Activated T-cell treated with anti-CD3 and anti-CD28 coated beads for 24 hours (primary cell): ENCODE measurements at regions not wholly inside any gene's neighbourhood (a gene's known extent, or its start where the extent isn't known, plus 50 kb on each side); places are given as distances from the start of the nearest gene placed in this dataset.

Experiments used
- DNase-seq: peaks from one replicate; pipeline ENCODE4 v3.0.0-alpha.2; 2020; ENCODE audit warnings: low read depth

- DNase-seq, result no peak
Measured at GRCh38 chr13:50577806-50578205, 265.7 kb downstream of the DLEU7 start.

DNA sequence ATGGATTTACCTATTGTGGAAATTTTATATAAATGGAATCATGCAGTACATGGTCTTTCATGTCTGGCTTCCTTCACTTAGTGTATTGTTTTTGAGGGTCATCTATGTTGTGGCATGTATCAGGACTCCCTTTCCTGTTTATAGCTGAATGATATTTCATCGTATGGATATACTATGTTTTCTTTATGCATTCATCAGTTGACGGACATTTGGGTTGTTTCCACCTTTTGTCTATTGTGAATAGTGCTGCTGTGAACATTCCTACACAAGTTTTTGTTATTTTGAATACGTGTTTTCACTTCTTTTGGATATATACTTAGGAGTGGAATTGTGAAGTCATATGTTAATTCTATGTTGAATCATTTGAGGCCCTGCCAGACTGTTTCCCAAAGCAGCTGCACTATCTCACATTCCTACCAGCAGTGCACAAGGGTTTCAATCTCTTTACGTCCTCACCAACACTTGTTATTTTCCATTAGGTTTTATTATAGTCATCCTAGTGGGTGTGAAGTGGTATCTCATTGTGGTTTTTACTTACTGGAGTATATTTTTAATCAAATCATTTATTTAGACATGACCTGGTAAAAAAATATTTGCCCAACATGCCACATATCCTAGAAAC, 262.7 kb downstream of the DLEU7 start:
- no peak for DNase-seq

GRCh38 chr13:50581586-50582196, 261.8 kb downstream of the DLEU7 start:
- DNase-seq, result no peak

DNA sequence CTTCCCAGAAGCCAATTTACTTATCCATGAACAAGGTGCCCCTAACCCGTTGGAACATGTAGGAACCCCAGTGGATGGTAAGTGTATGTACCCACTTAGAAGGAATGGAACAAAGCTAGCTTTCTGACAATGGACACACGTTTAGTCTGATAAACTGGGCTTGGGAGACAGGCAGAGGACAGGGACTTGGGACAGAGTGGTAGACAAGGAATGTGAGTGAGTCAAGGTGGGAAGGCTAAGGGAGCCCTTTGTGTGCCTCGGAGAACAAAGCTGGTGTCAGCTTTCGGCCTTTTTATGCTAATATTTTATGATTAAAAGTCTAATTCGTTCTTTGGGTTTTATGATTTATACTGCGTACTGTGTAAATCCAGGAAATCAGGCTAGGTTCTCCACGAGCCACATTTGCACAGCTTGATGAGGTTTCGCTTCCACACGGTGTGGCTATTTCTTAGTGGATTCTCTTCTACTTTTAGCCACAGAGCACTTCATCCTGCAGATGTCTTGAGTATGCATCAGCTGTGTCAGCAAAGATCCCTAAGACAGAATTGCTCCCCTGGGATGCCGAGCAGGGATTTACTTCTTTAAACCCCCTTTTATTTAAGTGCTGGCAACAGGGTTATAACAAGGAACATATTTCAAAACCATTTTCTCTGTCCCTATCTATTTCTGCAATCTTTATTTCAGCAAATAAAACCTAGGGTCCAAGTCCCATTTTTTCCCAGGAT, 258.5 kb downstream of the DLEU7 start:
- no peak for DNase-seq

GRCh38 chr13:50585674-50586413, 257.6 kb downstream of the DLEU7 start:
- no peak for DNase-seq

GRCh38 chr13:50586414-50587083, 256.9 kb downstream of the DLEU7 start:
- DNase-seq, result no peak

GRCh38 chr13:50587115-50587514, 256.4 kb downstream of the DLEU7 start:
- no peak for DNase-seq

DNA sequence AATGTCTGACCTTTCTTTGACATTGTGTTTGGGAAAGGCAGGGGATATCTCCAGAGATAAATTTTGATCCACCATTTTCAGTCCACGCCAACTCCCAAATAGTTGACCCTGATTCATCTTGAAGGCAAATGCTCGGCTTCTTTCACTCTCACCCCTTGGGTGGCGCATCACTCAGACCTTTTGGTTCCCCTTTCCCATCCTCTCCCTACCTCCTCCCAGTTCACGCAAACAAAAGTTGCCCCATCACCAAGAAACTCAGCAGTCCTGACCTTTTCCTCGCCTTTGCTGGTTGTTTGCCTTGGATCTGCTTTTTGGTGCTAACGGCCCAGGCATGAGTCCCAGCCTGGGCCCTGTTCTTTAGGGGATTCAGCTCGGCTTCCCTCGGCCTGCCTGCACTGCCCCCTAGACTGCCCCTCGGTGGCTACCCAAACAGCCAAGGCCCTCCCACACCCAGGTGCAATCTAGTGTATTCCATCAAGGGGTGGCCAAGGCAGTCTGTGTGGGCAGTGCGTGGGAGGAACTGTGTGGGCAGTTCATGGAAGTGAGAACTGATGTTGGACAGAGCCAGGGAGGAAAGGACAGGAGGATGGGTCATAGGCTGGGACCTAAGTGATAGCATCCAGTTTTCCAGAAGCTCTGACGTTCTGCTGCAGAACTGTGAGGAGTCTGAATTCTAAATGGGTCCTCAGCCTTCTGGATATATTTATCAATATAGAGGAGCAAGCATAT, 255.7 kb downstream of the DLEU7 start:
- no peak for DNase-seq

- no peak for DNase-seq
Measured at GRCh38 chr13:50588491-50589130, 254.9 kb downstream of the DLEU7 start.

GRCh38 chr13:50589139-50589538, 254.4 kb downstream of the DLEU7 start:
- no peak for DNase-seq

GRCh38 chr13:50589651-50590054, 253.8 kb downstream of the DLEU7 start:
- no peak for DNase-seq

- no peak for DNase-seq
Measured at GRCh38 chr13:50592412-50593155, 250.9 kb downstream of the DLEU7 start.

GRCh38 chr13:50593207-50593606, 250.3 kb downstream of the DLEU7 start:
- DNase-seq, result no peak

GRCh38 chr13:50594276-50595051, 249.0 kb downstream of the DLEU7 start:
- DNase-seq, result peak; percentile 10

- DNase-seq, result no peak
Measured at GRCh38 chr13:50595196-50595595, 248.3 kb downstream of the DLEU7 start.

GRCh38 chr13:50596156-50596555, 247.3 kb downstream of the DLEU7 start:
- DNase-seq, result no peak

DNA sequence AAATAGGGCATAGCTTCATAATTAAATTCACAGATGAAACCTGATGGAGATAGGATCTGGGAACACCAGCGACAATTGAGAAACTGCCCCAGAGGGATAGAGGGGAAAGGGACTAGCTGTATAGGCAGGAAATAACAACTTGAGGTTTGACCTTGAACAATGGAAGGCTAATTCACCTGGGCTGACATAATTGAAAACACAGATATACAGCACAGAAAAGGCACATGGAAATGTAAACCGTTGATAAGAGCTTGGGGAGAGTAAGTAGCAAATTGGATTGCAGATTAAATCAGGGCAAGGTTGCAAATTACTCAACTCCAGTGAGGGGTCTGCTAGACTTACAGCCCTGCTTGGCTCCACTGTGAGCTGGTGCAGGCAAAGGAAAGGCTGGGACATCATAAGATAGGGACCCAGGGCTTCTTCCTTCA, 246.7 kb downstream of the DLEU7 start:
- no peak for DNase-seq

DNA sequence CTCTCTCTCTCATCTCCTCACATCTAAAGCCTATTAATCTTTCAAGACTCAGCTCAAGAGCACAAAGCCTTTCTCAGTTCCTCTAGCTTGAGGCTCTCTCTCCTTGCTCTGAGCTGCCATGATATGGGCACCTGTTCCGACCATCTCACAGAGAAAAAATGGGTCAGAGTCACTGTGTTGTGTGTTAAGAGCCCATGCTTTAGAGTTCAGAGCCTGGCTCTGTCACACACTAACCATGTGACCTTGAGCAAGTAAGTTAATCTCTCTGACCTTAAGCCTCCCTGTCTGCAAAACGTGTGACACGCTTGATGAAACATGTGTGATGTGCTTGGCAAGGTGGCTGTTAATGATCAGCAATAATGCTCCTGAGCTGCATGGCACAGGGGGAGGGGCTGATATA, 245.2 kb downstream of the DLEU7 start:
- DNase-seq, result no peak

GRCh38 chr13:50599046-50599445, 244.4 kb downstream of the DLEU7 start:
- no peak for DNase-seq
